HepG2 (cell line): ENCODE measurements at regions not wholly inside any gene's neighbourhood (a gene's known extent, or its start where the extent isn't known, plus 50 kb on each side); places are given as distances from the start of the nearest gene placed in this dataset.

Experiments
- ATAC-seq: fragments of 200-7000 bp; cut with Tn5 transposase; 3 replicates; pipeline ENCODE4 v1.9.1; 2020; ENCODE audit warnings: mild to moderate bottlenecking, moderate library complexity
- BruUV-seq: library from RNA; stranded (reverse); fragments of 400-500 nt; replicated peaks from 2 replicates; lab custom pipeline; 2021; lab: Mats Ljungman, UMichigan
- CTCF ChIA-PET: fragments of 300-600 bp; formaldehyde crosslinking; extraction: SDS; loops from one replicate; lab custom pipeline; 2021; ENCODE audit warnings: low total read pairs, inconsistent platforms, low intra/inter-chr PET ratio; lab: Yijun Ruan, JAX
- POLR2A ChIA-PET: fragments of 350-600 bp; sonication (Branson Sonifier 250); formaldehyde crosslinking; loops from one replicate; lab custom pipeline; 2020; ENCODE audit warnings: antibody characterized with exemption, inconsistent platforms; lab: Yijun Ruan, JAX
- DNase-seq: peaks from one replicate; pipeline ENCODE4 v3.0.0-alpha.2; 2015; ENCODE audit warnings: low spot score
- FAIRE-seq: peaks from 3 replicates; lab custom pipeline; 2011; peaks lifted over from hg19 to GRCh38; lab: Jason Lieb, UNC
- H2AFZ ChIP-seq: one replicate; pipeline ENCODE4 v1.6.1; 2011; ENCODE audit warnings: low read length, inconsistent platforms
- H3K27ac ChIP-seq: fragments of 300-600 bp; 3 replicates; pipeline ENCODE4 v1.8.0; 2011; ENCODE audit warnings: mixed run types, mild to moderate bottlenecking, mixed read lengths, low read length, inconsistent platforms; ENCODE audit not compliant: insufficient read depth; ENCODE audit errors: extremely low read length
- H3K27me3 ChIP-seq, 2 experiments: fragments of 200-600 bp in 1 of 2; 2 replicates in 1 of 2; 3 replicates in 1 of 2; pipeline versions ENCODE4 v1.6.0 to v1.8.0; 2011; ENCODE audit warnings: low read length in 2 of 2, mild to moderate bottlenecking in 2 of 2, moderate library complexity in 2 of 2, inconsistent platforms in 1 of 2; ENCODE audit not compliant: insufficient read depth in 2 of 2, control insufficient read depth in 1 of 2
- H3K36me3 ChIP-seq, 2 experiments: fragments of 200-600 bp in 1 of 2; replicated peaks in 1 of 2; 2 replicates in 1 of 2; 3 replicates in 1 of 2; pipeline versions ENCODE4 v1.5.1 to v1.8.0; 2011; ENCODE audit warnings: low read length in 2 of 2, inconsistent platforms in 1 of 2; ENCODE audit not compliant: insufficient read depth in 2 of 2, control insufficient read depth in 1 of 2
- H3K4me1 ChIP-seq: 2 replicates; pipeline ENCODE4 v1.5.1; 2012; ENCODE audit warnings: low read length, inconsistent platforms; ENCODE audit not compliant: insufficient read depth
- H3K4me2 ChIP-seq: 2 replicates; pipeline ENCODE4 v1.6.0; 2011; ENCODE audit warnings: low read depth, low read length, inconsistent platforms
- H3K4me3 ChIP-seq, 3 experiments: fragments of 200-600 bp in 1 of 3; sonication (generic), shearing (Covaris generic) in 1 of 3; replicated peaks in 1 of 3; 2 replicates each; pipeline ENCODE4 v1.5.1; 2011 to 2016; ENCODE audit warnings: low read length in 3 of 3, inconsistent platforms in 2 of 3, low read depth in 2 of 3, mild to moderate bottlenecking in 2 of 3, control low read depth in 1 of 3, mixed read lengths in 1 of 3; ENCODE audit not compliant: insufficient read depth in 1 of 3
- H3K79me2 ChIP-seq: one replicate; pipeline ENCODE4 v1.6.1; 2011; ENCODE audit warnings: low read length, inconsistent platforms; ENCODE audit not compliant: insufficient read depth
- H3K9ac ChIP-seq: 2 replicates; pipeline ENCODE4 v1.6.0; 2011; ENCODE audit warnings: mild to moderate bottlenecking, low read depth, low read length, inconsistent platforms; ENCODE audit not compliant: insufficient read depth
- H3K9me3 ChIP-seq: 2 replicates; pipeline ENCODE4 v1.5.1; 2012; ENCODE audit warnings: mild to moderate bottlenecking, low read length
- H4K20me1 ChIP-seq: 2 replicates; pipeline ENCODE4 v1.6.0; 2011; ENCODE audit warnings: inconsistent platforms, mild to moderate bottlenecking, low read length, moderate library complexity; ENCODE audit not compliant: insufficient read depth
- ARNTL ChIP-seq: sonication (generic); formaldehyde crosslinking; IDR thresholded peaks from 2 replicates; pipeline ENCODE4 v1.4.0; 2020; ENCODE audit warnings: mild to moderate bottlenecking, missing genetic modification reagents
- CREB3 ChIP-seq: sonication (generic); formaldehyde crosslinking; IDR thresholded peaks from 2 replicates; pipeline ENCODE4 v1.5.0; 2020; ENCODE audit warnings: missing genetic modification reagents
- MLLT10 ChIP-seq: sonication (generic); formaldehyde crosslinking; IDR thresholded peaks from 2 replicates; pipeline ENCODE4 v1.4.0; 2020; ENCODE audit warnings: missing genetic modification reagents
- PBX2 ChIP-seq: IDR thresholded peaks from 2 replicates; pipeline ENCODE4 v1.6.1; 2016; ENCODE audit warnings: control low read depth
- RXRB ChIP-seq: IDR thresholded peaks from 2 replicates; pipeline ENCODE4 v1.6.1; 2016; ENCODE audit warnings: borderline replicate concordance, missing genetic modification reagents, missing compliant biosample characterization
- TCF7L2 ChIP-seq: IDR thresholded peaks from 2 replicates; pipeline ENCODE4 v1.6.1; 2011; ENCODE audit warnings: mild to moderate bottlenecking, low read depth, low read length, moderate library complexity
- TGIF2 ChIP-seq: IDR thresholded peaks from 2 replicates; pipeline ENCODE4 v1.6.1; 2016; ENCODE audit warnings: control low read depth, missing compliant biosample characterization
- THAP7 ChIP-seq: sonication (generic); formaldehyde crosslinking; IDR thresholded peaks from 2 replicates; pipeline ENCODE4 v1.8.1; 2023; ENCODE audit warnings: mild to moderate bottlenecking, missing genetic modification reagents
- ZBED4 ChIP-seq: sonication (generic); formaldehyde crosslinking; IDR thresholded peaks from 2 replicates; pipeline ENCODE4 v1.4.0; 2020; ENCODE audit warnings: missing genetic modification reagents, borderline replicate concordance
- ZNF224 ChIP-seq: sonication (generic); formaldehyde crosslinking; IDR thresholded peaks from 2 replicates; pipeline ENCODE4 v1.5.0; 2020; ENCODE audit warnings: mild to moderate bottlenecking, missing genetic modification reagents
- ZNF337 ChIP-seq: sonication (generic); formaldehyde crosslinking; IDR thresholded peaks from 2 replicates; pipeline ENCODE4 v1.5.1; 2020; ENCODE audit warnings: missing genetic modification reagents, low read depth, mild to moderate bottlenecking, borderline replicate concordance
- WGBS: methylation state at CpG from one replicate; pipeline ENCODE4 v1.1.6; 2017; ENCODE audit warnings: low lambda C conversion rate; 5-methylcytosine and 5-hydroxymethylcytosine counted together
- in situ Hi-C: cut with HindIII; loops from 2 replicates; pipeline ENCODE4 v1.10.0; 2017; ENCODE audit warnings: low pct_unique_long_range_greater_than_20kb; ENCODE audit not compliant: extremely low pct_ligation_motif_present
- intact Hi-C: fragments of 100-400 bp; cut with micrococcal nuclease; formaldehyde crosslinking; loops from one replicate; pipeline ENCODE4 v1.10.0; 2022; ENCODE audit not compliant: unreplicated experiment

GRCh38 chr12:98090731-98091130, 424.7 kb upstream of the TMPO start (continued):
- no peak for TF ChIP-seq ARNTL (CRISPR knock-in tag)
- TF ChIP-seq, all 625 proteins: peak for 0

GRCh38 chr12:98096436-98096835, 419.0 kb upstream of the TMPO start:
- TF ChIP-seq ZBED4 (CRISPR knock-in tag) (no peak), MLLT10 (CRISPR knock-in tag) (no peak), THAP7 (no peak), CREB3 (CRISPR knock-in tag) (no peak), RXRB (CRISPR knock-in tag) (no peak), TCF7L2 (no peak), ZNF337 (CRISPR knock-in tag) (no peak), ZNF224 (no peak), PBX2 (CRISPR knock-in tag) (no peak), TGIF2 (CRISPR knock-in tag) (no peak)
- Histone ChIP-seq H3K36me3 (no peaks in the 10 kb centered on the region), H3K27me3 (no peaks in the 10 kb centered on the region), H3K4me3 (no peak overlapping the region), H3K9ac (no peak overlapping the region), H3K4me2 (no peak overlapping the region), H4K20me1 (no peaks in the 10 kb centered on the region), H3K9me3 (peaks cover 18% of the 10 kb centered on the region; the same call in 1 of the 2 replicates), H3K79me2 (no peaks in the 10 kb centered on the region), H3K4me1 (no peaks in the 10 kb centered on the region), H2AFZ (no peak overlapping the region), H3K27ac (no peak overlapping the region)
- ChIA-PET CTCF (no interaction called here), POLR2A (no interaction called here)
- intact Hi-C loops, result no loop called here
- no peak for DNase-seq
- no TSS peak for BruUV-seq
- ATAC-seq, result no peak
- in situ Hi-C loops, result no loop called here
- no peak for FAIRE-seq
- WGBS, result 0% methylated on average over 2 of the region's 2 CpGs
